OCI-LY7 (cell line): ENCODE measurements at regions not wholly inside any gene's neighbourhood (a gene's known extent, or its start where the extent isn't known, plus 50 kb on each side); places are given as distances from the start of the nearest gene placed in this dataset.

ENCODE experiments used
- CTCF ChIP-seq: fragments of 200-600 bp; sonication (generic); conservative IDR thresholded peaks from 2 replicates; pipeline ENCODE4 v1.5.1; 2014; ENCODE audit warnings: mild to moderate bottlenecking, antibody characterized with exemption, low read length, moderate library complexity, mixed read lengths
- EZH2phosphoT487 ChIP-seq: fragments of 200-600 bp; sonication (generic); IDR thresholded peaks from 2 replicates; pipeline ENCODE4 v1.6.1; 2018; ENCODE audit warnings: low read depth, borderline replicate concordance, mild to moderate bottlenecking, mixed run types, antibody characterized with exemption, low read length, moderate library complexity, mixed read lengths

DNA sequence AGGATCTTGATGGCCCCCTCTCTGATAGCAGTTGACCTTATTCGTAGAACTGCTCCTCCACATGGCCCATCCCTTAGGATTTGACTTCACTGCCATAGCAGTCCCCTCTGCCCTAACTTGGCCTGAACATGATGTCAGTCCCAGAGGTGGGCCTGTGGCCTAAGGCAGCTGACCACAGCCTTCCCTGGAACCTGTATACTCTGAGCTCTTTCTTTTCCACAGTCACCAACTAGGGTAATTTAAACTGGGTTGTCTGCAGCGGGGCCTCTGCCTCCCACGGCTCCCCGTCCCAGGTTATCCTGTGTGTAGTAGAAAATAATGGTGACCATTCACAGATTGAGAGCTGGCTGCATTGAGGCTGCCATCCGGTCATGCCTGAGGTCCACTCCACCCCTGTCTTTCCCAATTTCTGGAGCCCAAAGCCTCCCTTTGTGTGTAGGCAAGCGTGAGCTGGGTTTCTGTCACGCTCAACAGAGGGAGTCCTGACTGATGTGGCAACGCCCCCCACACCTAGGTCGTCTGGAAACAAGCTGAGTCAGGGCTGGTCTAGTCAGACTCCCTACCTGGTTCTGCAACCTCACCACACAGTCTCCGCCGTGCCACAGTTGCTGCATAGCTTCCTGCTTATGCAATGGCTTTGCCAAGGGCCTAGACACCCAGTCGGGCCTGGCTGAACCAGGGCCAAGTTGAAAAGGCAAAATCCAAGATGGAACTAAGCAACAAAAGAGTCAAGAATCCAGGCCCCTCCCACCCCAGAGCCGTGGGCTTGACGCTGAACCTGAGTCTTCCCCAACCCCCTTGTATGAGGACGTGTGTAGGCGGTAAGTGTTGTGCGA, 284.5 kb downstream of the XXYLT1 start:
- TF ChIP-seq CTCF (no peak), EZH2phosphoT487 (no peak)
